ENCODE measurements at regions not wholly inside any gene's neighbourhood (a gene's known extent, or its start where the extent isn't known, plus 50 kb on each side); places are given as distances from the start of the nearest gene placed in this dataset.

DNA sequence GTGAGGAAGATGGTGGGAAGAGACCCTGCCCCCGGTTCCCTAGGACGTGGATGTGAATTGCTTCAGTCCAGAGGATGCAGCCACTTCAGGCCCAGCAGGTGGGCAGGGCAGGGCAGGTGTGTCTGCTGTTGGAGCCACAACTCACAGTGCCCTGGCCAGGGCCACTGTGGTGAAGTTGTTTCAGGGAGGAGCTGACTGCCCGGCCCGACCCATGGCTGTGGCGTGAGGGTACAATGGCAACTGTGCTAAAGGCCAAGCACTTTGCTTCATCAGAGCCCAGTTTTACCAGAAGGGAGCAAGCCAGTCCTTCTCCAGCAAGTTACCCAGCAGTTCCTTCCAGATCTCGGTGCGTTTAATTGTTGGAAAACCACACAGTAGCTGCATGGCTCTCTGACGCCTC, 1174.4 kb downstream of the BRD1 start:
- no peak for ATAC-seq

DNA sequence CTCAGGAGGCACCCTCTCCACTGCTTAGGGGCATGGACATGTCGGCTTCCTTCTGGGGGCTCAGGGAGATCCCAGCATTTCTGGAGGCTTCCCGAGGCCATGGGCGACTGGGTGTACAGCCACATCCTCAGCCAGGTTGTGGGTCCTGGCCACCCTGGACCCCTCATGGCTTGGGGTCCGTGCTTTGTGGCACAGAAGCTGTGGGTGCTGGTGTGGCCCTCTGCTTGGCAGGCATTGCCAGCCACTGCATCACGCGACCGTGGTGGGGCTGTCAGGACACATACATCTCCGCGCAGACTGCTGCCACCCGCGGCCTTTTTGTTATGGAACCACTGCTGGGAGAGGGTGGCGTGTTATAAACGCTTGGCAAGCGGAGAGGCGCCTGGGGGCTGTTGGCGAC, 1174.9 kb downstream of the BRD1 start:
- ATAC-seq, result no peak

DNA sequence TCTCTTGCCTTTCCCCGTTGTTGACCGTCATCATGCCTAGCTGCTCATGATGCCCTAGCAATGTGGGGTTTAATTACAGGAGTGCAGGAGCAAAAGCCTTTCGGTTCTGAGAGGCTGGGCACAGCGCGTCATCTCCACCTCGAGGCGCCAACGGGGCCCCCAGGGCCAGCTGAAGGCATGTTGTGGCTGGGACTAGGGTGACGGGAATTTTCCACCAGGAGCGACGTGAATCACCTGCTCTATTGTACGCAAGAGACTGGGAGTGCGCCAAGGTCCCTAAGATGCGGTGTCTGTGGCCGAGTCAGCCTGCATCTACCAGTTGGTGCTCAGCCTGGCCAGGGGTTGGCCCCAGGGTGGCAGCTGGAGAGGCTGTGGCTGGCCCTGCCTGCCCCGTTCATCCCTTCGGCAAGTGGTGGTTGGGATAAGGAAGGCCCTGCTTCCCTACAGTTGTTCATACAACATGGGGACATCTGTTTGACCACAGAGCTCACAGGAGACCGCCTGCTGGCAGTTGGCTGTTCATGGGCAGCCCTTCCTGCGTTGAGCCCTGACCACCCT, 1175.6 kb downstream of the BRD1 start:
- ATAC-seq, result no peak

DNA sequence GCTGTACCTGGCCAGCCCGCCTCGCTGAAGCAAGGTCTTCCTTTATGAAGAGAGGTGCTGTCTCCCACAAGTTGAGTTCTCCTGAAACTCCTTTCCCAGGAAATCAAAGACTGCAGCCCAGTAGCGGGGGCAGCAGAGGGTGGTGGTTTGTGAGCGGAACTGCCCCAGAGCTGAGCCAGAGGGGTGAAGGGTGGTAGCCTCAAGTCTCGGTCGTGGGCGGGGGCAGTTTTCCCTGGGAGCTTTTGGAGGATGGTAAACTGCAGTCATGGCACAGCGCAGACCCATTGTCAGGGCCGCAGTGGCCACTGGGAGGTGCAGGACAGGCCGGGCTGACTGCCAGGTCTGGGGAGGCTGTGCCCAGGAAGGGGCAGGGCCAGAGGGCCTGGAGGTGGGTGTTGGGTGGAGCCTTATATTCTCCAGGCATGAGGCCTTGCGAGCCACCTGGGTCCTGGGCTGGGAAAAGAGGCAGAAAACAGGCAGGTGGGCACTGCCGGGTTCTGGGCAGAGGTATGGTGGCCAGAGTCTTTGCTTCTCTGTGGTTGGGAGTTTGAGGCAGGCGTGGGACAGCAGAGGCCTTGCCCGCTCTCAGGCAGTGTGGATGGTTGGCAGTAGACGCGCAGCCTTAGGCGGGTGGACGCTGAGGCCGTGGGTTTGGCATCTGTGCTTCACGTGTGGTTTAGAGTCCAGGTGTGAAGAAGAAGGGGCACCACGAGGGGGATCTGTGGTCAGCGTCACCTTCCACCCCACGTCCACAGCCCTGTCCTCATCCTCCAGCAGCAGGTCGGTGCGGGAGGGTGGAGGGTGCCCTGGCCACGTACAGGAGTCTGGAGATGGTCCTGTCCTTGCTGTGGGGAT, 1176.4 kb downstream of the BRD1 start:
- ATAC-seq, result no peak

DNA sequence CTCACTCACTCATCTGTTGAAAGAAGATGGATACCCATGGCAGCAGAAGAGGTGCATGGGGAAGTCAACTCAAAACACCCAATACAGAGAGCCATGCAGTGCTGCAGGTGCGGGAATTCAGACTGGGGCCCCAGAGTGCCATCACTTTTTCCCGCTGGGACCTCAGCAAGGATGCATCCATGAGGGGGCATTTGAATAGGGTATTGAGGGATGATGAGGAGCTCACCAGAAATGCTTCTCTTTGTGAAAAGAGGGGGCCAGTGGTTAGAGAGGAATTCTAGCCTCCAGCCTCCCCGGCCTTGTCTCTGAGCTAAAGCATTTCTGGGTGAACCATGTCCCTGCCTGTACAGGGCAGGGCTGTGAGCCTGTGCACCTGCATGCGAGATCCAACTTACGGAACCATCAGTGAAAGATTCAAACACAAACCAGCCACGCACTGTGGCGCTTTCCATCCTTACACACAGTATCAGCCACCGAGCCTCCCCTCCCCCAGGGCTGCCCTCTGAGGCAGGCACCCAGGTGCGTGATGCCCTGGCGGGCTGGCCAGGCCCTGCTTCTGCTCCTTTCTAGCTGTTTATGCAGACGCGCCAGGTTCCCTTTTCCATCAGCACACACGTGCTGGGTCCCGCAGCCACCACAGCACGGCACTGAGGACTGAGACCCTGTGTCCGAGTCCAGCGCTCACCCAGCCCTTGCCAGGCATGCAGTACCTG, 1177.2 kb downstream of the BRD1 start:
- no peak for ATAC-seq

DNA sequence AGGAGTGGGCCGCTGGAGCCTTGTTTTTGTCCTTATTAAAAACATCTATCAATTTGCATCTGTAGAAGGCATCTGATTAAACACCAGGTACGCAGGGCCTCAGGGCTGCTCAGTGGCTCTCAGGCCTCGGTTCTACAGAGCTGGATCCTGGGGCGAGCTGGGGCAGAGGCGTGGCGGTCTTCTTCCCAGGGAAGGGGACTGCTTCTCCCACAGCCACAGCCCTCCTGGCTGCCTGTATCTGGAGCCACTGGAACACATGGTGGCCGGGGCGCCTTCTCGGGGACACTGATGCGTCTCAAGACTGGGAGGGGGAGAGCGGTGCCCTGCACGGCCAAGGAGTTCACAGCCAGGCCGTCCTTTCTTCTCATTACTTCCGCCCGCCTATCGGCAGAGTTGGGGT, 1178.2 kb downstream of the BRD1 start:
- no peak for ATAC-seq

DNA sequence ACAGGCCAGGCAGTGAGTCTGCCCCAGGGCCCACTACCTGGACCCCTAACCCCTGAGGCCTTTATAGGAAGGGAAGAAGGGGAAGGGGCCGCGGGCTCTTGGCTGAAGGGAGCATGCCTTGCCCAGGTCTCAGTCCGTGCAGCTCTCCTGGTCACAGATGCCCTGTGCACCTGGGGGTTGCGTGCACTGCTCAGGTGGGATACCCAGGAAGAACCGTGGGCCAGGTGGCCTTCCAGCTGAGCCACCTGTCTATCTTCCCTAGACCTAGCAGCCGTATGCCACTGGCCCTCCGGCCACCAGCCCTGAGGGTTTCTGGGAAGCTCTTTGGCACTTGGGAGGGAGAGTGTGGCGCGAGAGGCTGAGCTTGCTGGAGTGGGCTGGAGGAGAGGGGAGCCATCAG, 1178.6 kb downstream of the BRD1 start:
- no peak for ATAC-seq

DNA sequence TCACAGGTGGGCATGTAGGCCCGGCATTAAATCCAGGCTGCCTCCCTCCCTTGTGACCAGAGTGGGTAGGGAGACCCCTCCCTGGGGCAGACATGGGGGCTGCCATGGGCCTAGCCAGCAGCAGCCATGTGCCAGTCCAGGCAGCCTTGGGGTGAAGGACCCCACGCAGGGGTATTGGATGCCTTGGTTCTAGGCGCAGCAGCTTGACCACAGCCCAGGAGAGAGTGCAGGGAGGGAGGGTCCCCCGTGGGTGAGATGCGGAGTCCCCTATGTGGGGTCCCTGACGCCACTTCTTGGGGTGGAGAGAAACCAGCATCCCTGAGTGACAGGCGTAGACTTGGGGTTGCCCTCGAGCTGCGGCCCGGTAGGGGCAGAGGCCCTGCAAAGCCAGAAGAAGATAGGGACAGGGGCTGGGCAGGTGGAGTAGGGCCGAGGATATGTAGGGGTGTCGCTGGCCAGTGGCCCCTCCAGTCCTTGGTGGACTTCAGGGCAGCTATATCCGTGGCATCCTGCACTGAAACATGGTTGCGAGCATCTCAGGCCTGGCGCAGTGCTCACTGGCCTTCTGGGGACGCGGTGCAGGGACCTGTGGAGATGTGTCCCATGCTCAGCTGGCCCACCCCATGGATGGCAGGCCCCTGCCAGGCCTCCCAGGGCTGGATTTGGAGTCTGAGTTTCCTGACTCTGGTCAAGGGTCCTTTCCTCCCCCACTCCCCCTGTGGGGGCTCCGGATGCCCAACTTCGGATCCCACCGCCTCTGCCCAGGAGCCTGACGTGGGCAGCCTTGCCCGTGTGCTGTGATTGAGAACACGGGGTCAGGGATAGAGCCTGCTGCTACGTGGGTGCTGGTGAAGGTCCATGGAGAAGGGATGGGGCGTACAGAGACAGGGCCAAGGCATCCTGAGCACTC, 1179.8 kb downstream of the BRD1 start:
- no peak for ATAC-seq

DNA sequence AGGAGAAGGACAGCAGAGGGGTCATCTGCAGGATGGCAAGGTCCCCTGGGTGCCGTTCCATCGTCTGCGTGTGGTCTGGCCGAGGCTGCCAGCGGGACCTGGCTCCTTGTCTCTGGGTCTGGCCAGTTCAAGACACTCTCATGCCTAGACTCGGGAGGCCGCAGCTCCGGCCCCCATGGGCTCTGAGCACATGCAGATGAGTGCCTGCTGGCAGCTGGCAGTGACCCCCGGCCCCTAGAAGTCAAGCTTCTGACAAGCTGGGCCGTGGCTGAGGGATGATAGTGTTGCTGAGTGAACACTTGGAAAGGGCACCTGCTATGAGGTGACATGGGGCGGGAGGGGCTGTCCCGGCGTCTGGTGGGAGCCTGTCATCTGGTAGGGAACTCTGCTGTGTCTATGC, 1180.6 kb downstream of the BRD1 start:
- ATAC-seq, result no peak

DNA sequence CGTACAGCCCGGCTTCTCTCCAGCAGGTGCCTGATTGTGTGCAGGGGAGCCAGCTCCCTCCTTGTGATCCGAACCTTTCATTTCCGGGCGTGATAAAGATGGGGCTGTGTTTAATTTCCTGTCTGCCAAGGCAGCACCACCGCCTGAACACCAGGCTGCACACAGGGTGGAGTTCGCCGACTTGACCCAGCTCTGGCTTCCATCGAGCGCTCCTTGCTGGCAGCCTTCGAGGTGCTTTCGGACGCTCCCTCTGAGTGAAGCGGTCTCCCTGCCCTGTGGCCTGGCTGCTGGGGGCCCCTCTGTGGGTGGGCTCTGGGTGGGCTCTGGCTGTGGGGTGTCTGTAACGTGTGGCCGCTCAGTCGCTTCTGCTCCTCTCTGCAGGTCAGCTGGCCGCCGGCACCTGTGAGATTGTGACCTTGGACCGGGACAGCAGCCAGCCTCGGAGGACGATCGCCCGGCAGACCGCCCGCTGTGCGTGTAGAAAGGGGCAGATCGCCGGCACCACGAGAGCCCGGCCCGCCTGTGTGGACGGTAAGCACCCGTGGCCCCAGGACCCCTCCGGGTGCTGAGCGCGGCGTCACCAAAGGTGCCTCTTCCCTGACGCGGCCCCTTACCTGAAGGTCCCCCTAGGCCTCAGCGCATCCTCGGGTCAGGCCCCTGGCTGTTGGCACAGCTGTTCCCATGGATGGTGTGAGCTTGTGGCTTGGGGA, 1181.3 kb downstream of the BRD1 start:
- ATAC-seq, result no peak

DNA sequence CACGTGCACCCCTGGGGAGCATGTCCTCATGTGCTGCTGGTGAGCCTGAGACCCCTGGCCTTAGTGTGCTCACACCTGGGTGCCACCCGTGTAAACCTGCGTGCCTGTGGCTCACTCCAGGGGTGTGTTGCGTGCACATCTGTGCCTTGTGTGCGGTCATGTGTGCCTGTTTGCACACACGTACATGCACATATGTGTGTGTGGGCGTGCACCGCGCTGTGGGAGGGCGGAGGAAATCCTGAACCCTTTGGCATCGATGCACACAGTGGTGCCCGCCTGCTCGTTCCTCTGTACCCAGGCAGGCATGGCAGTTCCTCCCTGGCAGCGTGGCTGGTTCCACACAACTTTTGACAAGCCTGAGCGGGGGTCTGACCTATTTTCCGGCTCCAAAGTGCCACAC, 1181.9 kb downstream of the BRD1 start:
- no peak for ATAC-seq

DNA sequence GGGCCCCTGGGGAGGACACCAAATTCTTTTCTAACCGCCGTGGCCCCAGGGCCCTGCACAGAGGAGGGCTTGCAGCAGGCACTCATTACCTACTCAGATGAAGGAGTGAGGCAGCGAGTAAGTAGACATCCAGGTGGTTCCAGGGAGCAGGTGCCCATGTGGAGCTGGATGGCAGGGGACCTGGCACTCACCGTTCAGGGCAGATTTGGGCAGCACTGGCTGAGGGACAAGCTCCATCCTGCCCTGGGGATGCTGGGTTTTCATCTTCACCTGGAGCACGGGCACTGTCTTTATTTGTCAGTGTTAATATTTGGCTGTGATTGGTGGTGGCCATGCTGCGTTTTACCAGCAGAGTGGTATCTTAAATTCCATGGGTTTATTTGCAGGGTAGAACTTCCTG, 1182.7 kb downstream of the BRD1 start:
- ATAC-seq, result no peak

DNA sequence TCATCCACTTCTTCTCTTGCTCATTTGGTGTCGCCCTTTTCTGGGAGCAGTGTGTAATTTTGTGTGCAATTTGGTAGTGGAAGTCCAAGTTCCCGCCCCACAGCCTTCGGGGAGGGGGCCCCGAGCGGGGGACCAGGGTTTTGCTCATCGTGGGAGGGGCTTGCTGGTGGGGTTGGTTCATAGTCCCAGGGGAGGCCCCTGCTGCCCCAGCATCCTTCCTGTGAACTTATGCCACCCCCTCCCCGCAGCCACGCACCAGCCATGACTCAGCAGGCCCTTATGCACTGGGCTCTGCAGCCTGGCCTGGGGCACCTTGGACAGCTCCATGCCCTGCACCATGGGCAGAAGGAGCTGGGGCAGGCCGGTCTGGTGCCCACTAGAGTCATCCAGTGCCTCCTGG, 1183.6 kb downstream of the BRD1 start:
- no peak for ATAC-seq

DNA sequence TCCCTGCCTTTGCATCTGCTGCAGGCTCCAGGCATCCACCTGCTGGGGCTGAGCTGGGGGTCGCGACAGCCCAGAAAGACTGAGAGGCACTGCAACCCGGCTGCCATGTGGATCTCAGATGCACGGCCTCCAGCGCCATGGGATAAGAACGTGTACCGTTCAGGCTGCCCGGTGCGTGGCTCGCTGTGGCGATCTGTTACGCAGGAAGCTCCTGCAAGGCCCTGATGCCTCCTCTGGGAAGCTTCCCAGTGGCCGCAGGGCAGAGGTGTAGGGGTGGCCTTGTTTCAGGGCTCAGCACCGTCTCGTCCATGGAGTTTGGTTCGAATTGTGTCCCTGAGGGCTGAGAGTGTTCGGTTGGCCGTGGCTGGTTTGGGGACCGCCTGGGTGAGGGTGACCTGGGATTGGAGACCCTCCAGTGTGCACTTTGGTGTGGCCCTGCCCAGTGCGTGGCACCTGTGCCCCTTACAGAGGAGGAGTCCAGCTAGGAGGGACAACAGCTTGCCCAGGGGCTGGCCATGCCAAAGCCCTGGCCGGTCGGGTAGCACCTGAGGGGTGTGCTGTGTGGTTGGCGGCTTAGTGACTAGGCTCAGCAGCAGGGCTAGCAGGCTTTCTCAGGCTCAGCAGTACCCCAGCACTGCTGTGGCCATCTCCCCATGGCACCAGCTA, 1184.5 kb downstream of the BRD1 start:
- no peak for ATAC-seq

DNA sequence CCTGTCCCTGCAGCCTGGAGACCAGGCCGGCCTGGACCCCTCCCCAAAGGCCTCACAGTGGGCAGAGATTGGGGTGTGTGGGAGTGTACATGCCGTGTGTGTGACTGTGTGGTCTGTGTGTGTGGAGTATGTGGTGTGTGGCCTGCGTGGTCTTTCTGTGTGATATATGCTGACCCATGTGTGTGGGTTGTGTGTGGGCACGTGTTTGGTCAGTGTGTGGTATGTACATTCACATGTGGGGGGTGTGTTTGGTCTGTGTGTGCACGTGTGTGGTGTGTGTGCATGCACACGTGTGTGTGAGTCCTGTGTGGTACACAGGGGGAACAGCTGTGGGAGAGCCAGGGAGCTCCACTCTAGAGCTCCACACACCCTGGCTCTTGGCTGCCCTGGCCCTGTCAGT, 1185.1 kb downstream of the BRD1 start:
- ATAC-seq, result no peak

DNA sequence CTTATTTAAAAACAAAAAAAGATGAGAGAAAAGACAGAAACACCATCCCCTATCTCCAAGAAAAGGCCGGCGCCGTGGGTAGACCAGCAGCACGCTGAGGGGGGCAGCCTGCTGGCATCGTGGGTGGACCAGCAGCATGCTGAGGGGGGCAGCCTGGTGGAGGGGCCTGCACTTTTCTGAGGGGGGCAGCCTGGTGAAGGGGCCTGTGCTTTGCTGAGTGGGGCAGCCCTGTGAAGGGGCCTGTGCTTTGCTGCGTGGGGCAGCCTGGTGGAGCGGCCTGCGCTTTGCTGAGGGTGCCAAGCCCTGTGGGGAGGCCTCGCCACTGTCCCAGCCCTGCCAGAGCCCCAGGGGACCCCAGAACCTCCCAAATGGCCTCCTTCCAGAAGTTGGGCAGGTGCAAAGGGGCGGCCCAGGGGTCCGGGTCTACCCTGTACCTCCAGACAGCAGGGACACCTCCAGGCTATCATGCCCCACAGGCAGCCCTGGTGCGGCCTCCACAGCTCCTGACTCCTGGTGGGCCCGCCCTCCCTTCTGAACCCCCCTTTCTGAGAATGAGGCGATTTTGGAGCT, 1185.7 kb downstream of the BRD1 start:
- no peak for ATAC-seq

DNA sequence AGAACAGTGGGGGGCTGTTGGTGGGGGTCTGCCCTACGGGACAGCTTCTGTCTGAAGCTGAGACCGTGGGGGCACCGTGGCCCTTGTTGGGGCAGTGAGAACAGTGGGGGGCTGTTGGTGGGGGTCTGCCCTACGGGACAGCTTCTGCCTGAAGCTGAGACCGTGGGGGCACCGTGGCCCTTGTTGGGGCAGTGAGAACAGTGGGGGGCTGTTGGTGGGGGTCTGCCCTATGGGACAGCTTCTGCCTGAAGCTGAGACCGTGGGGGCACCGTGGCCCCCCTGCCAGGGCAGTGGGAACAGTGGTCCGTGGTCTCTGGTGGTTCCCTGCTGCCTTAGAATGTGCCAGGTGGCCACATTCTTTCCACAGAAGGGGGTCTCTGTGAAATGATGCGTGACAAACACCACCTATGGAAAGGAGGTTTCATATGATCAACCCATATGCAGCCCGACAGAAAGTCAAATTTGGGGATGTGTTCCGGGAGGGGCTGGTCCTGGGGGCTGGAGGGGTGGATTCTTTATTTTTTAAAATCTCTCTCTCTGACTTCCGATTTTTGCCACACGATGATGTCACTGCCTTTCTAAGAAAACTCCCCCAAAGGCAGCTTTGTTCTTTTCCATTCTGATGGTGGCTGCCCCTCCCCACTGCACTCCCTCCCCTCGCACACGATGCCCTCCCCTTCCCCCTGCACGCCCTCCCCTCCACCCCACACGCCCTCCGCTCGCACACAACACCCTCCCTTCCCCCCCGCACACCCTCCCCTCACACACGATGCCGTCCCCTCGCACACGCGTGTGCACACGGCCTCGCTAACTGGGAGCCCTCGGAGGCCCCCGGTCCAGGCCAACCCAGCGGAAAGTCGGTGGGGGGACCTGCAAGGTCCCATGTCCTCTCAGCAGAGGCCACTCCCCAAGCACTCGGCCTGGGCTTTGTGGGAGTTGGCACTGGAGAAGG, 1186.5 kb downstream of the BRD1 start:
- ATAC-seq, result no peak

DNA sequence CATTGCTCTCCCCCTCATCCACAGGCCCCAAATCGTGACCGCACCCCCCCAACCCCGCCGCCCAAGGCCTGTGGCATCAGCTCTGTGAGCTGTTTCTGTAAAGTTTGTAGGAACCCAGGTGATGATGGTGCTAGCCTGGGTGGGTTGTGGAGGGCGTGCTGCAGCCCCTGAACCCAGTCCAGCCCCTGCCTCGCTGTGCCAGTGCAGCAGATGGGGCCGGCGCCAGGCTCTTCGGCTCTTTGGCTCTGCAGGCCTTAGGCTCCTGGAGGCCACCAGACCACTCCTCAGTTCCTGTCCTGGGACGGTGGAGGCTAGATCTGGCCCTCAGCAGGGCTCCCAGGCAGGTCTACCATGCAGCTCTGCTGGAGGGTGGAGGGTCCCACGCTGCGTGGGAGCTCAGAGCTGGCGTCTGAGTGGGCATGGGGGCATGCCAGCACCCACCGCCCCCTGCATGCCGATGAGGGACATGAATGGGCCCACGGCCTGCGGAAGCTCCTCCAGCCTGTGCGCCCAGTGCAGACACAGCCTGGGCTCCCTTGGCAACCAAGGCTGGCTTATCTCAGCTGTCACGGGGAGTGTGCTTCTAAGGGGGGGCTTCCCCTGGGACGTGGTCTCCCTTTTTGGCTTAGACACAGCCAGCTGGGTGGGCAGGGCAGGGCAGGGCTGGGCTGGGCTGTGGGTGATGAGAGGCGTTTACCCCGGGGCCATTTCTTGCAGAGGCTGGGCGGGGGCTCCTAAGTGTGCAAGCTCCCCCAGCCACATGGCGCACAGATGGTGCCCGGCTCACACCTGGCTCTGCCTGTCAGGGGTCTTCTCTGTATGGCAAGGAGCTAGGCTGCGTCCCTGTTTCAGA, 1187.6 kb downstream of the BRD1 start:
- no peak for ATAC-seq

All from activated CD4-positive, CD25-positive, alpha-beta regulatory T cell treated with anti-CD3 and anti-CD28 coated beads, Interleukin-2, amount 50 U/mL, for 24 hours (primary cell).